ENCODE measurements at regions not wholly inside any gene's neighbourhood (a gene's known extent, or its start where the extent isn't known, plus 50 kb on each side); places are given as distances from the start of the nearest gene placed in this dataset.

DNA sequence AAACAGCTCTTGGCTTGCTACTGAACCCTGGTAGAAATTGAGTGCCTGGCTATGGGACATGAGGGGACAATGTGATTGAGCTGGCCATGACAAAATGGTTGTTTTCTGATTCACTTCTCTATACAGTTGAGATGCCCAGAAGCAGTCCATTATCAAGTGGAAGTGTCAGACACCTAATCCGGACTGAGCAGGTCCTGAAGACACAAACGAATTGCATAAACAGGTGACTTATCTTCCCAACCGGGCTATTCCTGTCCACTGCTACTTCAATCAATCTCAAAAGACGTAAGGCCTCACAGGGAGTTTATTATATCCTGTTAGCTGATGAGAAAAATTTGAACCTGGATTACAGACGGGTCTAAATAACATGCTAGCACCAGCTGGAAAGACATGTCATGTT is 105.5 kb upstream of the WAC start:
- no peak for TF ChIP-seq ZNF785 (tag by site-specific recombination; IDR thresholded peaks at IDR 0.05)
- no peak for TF ChIP-seq ZNF501 (tag by site-specific recombination; IDR thresholded peaks at IDR 0.05)
- TF ChIP-seq ZNF791 (tag by site-specific recombination; IDR thresholded peaks at IDR 0.05), result no peak
- no peak for TF ChIP-seq ZNF426 (tag by site-specific recombination; IDR thresholded peaks at IDR 0.05)
- TF ChIP-seq CTCF (tag by site-specific recombination; IDR thresholded peaks at IDR 0.05), result no peak
- TF ChIP-seq ZNF174 (tag by site-specific recombination; IDR thresholded peaks at IDR 0.05), result no peak

All from HEK293 (cell line).